ENCODE measurements at regions not wholly inside any gene's neighbourhood (a gene's known extent, or its start where the extent isn't known, plus 50 kb on each side); places are given as distances from the start of the nearest gene placed in this dataset.
"Not testable (repeated sequence)": the region's sequence is repeated elsewhere in the genome, so short reads cannot be mapped to it uniquely, and the experiment has no call there.

- not testable (repeated sequence) for H3K4me3 ChIP-seq (ENCODE audit: insufficient read length, low read depth); H3K9me3 ChIP-seq (ENCODE audit: insufficient read depth, low read length); H3K4me1 ChIP-seq (ENCODE audit: insufficient read depth, insufficient read length); H3K36me3 ChIP-seq (ENCODE audit: insufficient read depth, insufficient read length, low read length); DNase-seq (ENCODE audit: low read depth, low spot score); H3K9ac ChIP-seq (ENCODE audit: insufficient read length, low read depth); H3K27me3 ChIP-seq (ENCODE audit: insufficient read depth, insufficient read length)
These were observed 94.3 kb downstream of the KCNJ12 start for GRCh38 chr17:21470422-21470821.

- Histone ChIP-seq H3K4me1 (ENCODE audit: insufficient read depth, insufficient read length) (no peaks in the 10 kb centered on the region), H3K9me3 (ENCODE audit: insufficient read depth, low read length) (no peaks in the 10 kb centered on the region), H3K9ac (ENCODE audit: insufficient read length, low read depth) (no peak overlapping the region), H3K27me3 (ENCODE audit: insufficient read depth, insufficient read length) (peaks cover 9% of the 10 kb centered on the region), H3K4me3 (ENCODE audit: insufficient read length, low read depth) (no peak overlapping the region), H3K36me3 (ENCODE audit: insufficient read depth, insufficient read length, low read length) (no peaks in the 10 kb centered on the region)
- no peak for DNase-seq (ENCODE audit: low read depth, low spot score)
- no peak for TF ChIP-seq SUZ12 (IDR thresholded peaks at IDR 0.05; ENCODE audit: extremely low read depth, insufficient read depth, insufficient read length)
- TF ChIP-seq YY1 (IDR thresholded peaks at IDR 0.05; ENCODE audit: insufficient read depth, insufficient read length): no peak
- TF ChIP-seq ZNF274 (IDR thresholded peaks at IDR 0.05; ENCODE audit: low read depth, low read length): no peak
These were observed 94.7 kb downstream of the KCNJ12 start for GRCh38 chr17:21470861-21471260.

DNA sequence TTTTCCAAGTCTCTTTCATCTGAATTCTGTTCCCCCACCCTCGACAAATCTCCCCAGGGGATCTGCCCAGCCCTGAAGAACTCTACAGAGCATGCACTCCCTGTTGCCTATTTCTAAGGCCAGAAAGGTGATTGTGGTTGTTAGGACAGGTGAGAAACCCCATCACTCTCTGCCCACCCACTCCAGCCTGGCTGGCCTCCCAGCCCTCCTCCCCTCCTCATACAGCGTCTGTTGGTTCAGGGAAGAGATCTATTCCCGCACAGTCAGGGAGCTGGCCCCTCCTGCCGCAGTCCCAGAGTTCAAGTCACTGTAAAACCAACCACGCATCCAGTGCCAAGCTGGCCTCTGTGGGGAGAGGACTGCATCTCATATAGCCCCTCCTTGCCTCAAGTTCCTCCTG, 98.7 kb downstream of the KCNJ12 start:
- Histone ChIP-seq H3K9me3 (ENCODE audit: insufficient read depth, low read length) (no peaks in the 10 kb centered on the region; the same call in 1 of the 2 replicates), H3K27me3 (ENCODE audit: insufficient read depth, insufficient read length) (peaks cover 5% of the 10 kb centered on the region), H3K9ac (ENCODE audit: insufficient read length, low read depth) (no peak overlapping the region), H3K36me3 (ENCODE audit: insufficient read depth, insufficient read length, low read length) (no peaks in the 10 kb centered on the region), H3K4me3 (ENCODE audit: insufficient read length, low read depth) (no peak overlapping the region), H3K4me1 (ENCODE audit: insufficient read depth, insufficient read length) (no peaks in the 10 kb centered on the region)
- no peak for DNase-seq (ENCODE audit: low read depth, low spot score)
- TF ChIP-seq YY1 (IDR thresholded peaks at IDR 0.05; ENCODE audit: insufficient read depth, insufficient read length) (no peak), SUZ12 (IDR thresholded peaks at IDR 0.05; ENCODE audit: extremely low read depth, insufficient read depth, insufficient read length) (no peak), ZNF274 (IDR thresholded peaks at IDR 0.05; ENCODE audit: low read depth, low read length) (no peak)

DNA sequence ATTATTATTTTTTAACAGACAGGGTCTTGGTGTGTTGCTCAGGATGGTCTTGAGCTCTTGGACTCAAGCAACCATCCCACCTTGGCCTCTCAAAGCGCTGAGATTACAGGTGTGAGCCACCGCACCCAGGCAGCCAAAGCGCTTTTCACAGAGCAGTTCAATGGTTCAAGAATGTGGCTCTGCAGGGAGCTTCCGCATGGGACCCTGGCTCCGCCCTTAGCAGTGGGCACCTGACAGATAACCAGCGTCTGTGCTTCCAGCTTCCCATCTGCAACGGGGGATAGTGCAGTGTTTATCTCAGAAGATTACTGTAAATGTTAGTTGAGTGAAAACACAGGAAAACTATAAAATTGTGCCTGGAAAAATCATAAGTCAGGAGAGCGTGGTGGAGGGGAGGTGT, 99.4 kb downstream of the KCNJ12 start:
- Histone ChIP-seq H3K9me3 (ENCODE audit: insufficient read depth, low read length) (no peaks in the 10 kb centered on the region; the same call in 1 of the 2 replicates), H3K27me3 (ENCODE audit: insufficient read depth, insufficient read length) (peaks cover 5% of the 10 kb centered on the region), H3K4me3 (ENCODE audit: insufficient read length, low read depth) (no peak overlapping the region), H3K4me1 (ENCODE audit: insufficient read depth, insufficient read length) (no peaks in the 10 kb centered on the region), H3K36me3 (ENCODE audit: insufficient read depth, insufficient read length, low read length) (no peaks in the 10 kb centered on the region), H3K9ac (ENCODE audit: insufficient read length, low read depth) (no peak overlapping the region)
- no peak for DNase-seq (ENCODE audit: low read depth, low spot score)
- TF ChIP-seq YY1 (IDR thresholded peaks at IDR 0.05; ENCODE audit: insufficient read depth, insufficient read length) (no peak), ZNF274 (IDR thresholded peaks at IDR 0.05; ENCODE audit: low read depth, low read length) (no peak), SUZ12 (IDR thresholded peaks at IDR 0.05; ENCODE audit: extremely low read depth, insufficient read depth, insufficient read length) (no peak)

DNA sequence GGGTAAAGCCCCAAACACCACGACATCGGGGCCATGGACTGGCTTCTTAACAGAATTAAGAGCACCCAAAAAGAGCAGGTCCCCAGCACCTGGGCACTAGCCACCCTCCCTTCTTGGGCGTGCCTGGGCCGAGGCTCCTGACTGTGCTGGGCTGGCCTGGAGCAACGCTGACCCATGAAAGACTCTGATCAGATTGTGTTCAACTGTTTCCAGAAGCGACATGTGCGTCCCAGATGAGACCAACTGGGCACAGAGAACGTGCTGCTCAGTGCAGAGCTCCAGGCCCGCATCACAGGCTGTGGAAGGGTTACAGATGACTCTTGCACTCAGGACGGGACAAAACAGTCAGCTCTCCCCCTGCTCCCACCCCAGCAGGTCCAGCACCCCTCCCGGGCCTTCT, 100.7 kb downstream of the KCNJ12 start:
- no peaks in the 10 kb centered on the region; the same call in 1 of the 2 replicates for H3K9me3 ChIP-seq (ENCODE audit: insufficient read depth, low read length)
- H3K4me1 ChIP-seq (ENCODE audit: insufficient read depth, insufficient read length): no peaks in the 10 kb centered on the region
- no peak for TF ChIP-seq YY1 (IDR thresholded peaks at IDR 0.05; ENCODE audit: insufficient read depth, insufficient read length)
- no peak for TF ChIP-seq ZNF274 (IDR thresholded peaks at IDR 0.05; ENCODE audit: low read depth, low read length)
- TF ChIP-seq SUZ12 (IDR thresholded peaks at IDR 0.05; ENCODE audit: extremely low read depth, insufficient read depth, insufficient read length): no peak
- H3K36me3 ChIP-seq (ENCODE audit: insufficient read depth, insufficient read length, low read length): no peaks in the 10 kb centered on the region
- H3K9ac ChIP-seq (ENCODE audit: insufficient read length, low read depth): no peak overlapping the region
- peaks cover 5% of the 10 kb centered on the region for H3K27me3 ChIP-seq (ENCODE audit: insufficient read depth, insufficient read length)
- DNase-seq (ENCODE audit: low read depth, low spot score): no peak
- H3K4me3 ChIP-seq (ENCODE audit: insufficient read length, low read depth): no peak overlapping the region

GRCh38 chr17:21482189-21482865, 106.2 kb downstream of the KCNJ12 start:
- DNase-seq (ENCODE audit: low read depth, low spot score): no peak
- no peaks in the 10 kb centered on the region for H3K36me3 ChIP-seq (ENCODE audit: insufficient read depth, insufficient read length, low read length)
- H3K9ac ChIP-seq (ENCODE audit: insufficient read length, low read depth): no peak overlapping the region
- H3K4me1 ChIP-seq (ENCODE audit: insufficient read depth, insufficient read length): no peaks in the 10 kb centered on the region
- no peaks in the 10 kb centered on the region; the same call in 1 of the 2 replicates for H3K9me3 ChIP-seq (ENCODE audit: insufficient read depth, low read length)
- no peaks in the 10 kb centered on the region for H3K27me3 ChIP-seq (ENCODE audit: insufficient read depth, insufficient read length)
- TF ChIP-seq YY1 (IDR thresholded peaks at IDR 0.05; ENCODE audit: insufficient read depth, insufficient read length): no peak
- TF ChIP-seq ZNF274 (IDR thresholded peaks at IDR 0.05; ENCODE audit: low read depth, low read length): no peak
- no peak for TF ChIP-seq SUZ12 (IDR thresholded peaks at IDR 0.05; ENCODE audit: extremely low read depth, insufficient read depth, insufficient read length)
- no peak overlapping the region for H3K4me3 ChIP-seq (ENCODE audit: insufficient read length, low read depth)

DNA sequence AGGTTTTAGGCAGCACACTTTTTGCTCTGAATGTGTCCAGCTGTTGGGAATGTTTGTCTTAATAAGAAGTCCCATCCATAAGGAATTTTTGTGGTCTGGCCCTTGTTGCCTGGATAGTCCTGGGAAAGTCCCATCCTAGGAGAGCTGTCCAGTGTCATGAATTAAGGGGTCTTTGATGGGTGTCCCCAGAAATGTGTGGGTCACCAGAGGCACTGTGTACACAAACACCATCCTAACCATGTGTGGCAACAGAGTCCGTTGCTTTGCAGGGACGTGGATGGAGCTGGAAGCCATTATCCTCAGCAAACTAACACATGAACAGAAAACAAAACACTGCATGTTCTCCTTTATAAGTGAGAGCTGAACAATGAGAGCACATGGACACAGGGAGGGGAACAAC, 111.9 kb downstream of the KCNJ12 start:
- H3K36me3 ChIP-seq (ENCODE audit: insufficient read depth, insufficient read length, low read length); H3K9me3 ChIP-seq (ENCODE audit: insufficient read depth, low read length); DNase-seq (ENCODE audit: low read depth, low spot score); H3K4me1 ChIP-seq (ENCODE audit: insufficient read depth, insufficient read length); H3K4me3 ChIP-seq (ENCODE audit: insufficient read length, low read depth); H3K9ac ChIP-seq (ENCODE audit: insufficient read length, low read depth); H3K27me3 ChIP-seq (ENCODE audit: insufficient read depth, insufficient read length): not testable (repeated sequence)

DNA sequence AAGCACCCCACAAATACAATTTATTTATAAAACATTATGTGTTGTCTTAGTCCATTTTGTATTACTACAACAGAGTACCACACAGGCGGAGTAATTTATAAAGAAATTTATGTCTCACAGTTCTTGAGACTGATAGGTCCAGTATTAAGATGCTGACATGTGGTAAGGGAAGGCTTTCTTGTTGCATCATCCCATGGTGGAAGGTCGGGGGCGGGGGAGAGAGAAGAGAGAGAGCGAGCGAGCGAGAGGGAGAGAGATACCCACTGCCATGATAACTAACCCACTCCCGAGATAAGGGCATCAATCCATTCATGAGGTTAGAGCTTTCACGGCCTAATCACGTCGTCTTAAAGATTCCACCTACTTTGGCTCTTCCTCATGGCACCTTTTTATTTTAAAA, 117.8 kb downstream of the KCNJ12 start:
- no peak overlapping the region for H3K9ac ChIP-seq (ENCODE audit: insufficient read length, low read depth)
- H3K4me3 ChIP-seq (ENCODE audit: insufficient read length, low read depth): no peak overlapping the region
- no peaks in the 10 kb centered on the region for H3K9me3 ChIP-seq (ENCODE audit: insufficient read depth, low read length)
- no peaks in the 10 kb centered on the region for H3K27me3 ChIP-seq (ENCODE audit: insufficient read depth, insufficient read length)
- no peaks in the 10 kb centered on the region for H3K36me3 ChIP-seq (ENCODE audit: insufficient read depth, insufficient read length, low read length)
- TF ChIP-seq ZNF274 (IDR thresholded peaks at IDR 0.05; ENCODE audit: low read depth, low read length) (no peak), YY1 (IDR thresholded peaks at IDR 0.05; ENCODE audit: insufficient read depth, insufficient read length) (no peak), SUZ12 (IDR thresholded peaks at IDR 0.05; ENCODE audit: extremely low read depth, insufficient read depth, insufficient read length) (no peak)
- H3K4me1 ChIP-seq (ENCODE audit: insufficient read depth, insufficient read length): no peaks in the 10 kb centered on the region
- no peak for DNase-seq (ENCODE audit: low read depth, low spot score)

Measured in NT2/D1 (cell line).